Astrocyte (in vitro differentiated cells and primary cell): ENCODE measurements at regions not wholly inside any gene's neighbourhood (a gene's known extent, or its start where the extent isn't known, plus 50 kb on each side); places are given as distances from the start of the nearest gene placed in this dataset.

ENCODE experiments used
- DNase-seq: peaks from one replicate; pipeline ENCODE4 v3.0.0-alpha.2; 2010; ENCODE audit warnings: low read depth
- FAIRE-seq: peaks from 2 replicates; lab custom pipeline; 2011; peaks lifted over from hg19 to GRCh38; lab: Jason Lieb, UNC
- H2AFZ ChIP-seq: 2 replicates; pipeline ENCODE4 v1.6.0; 2012; ENCODE audit warnings: low read depth, low read length, inconsistent platforms
- H3K27ac ChIP-seq: 2 replicates; pipeline ENCODE4 v1.5.1; 2011; ENCODE audit warnings: low read depth, low read length, inconsistent platforms
- H3K27me3 ChIP-seq: 2 replicates; pipeline ENCODE4 v1.6.0; 2011; ENCODE audit warnings: low read length, inconsistent platforms; ENCODE audit not compliant: insufficient read depth
- H3K36me3 ChIP-seq: 2 replicates; pipeline ENCODE4 v1.5.1; 2011; ENCODE audit warnings: low read length, inconsistent platforms; ENCODE audit not compliant: insufficient read depth
- H3K4me1 ChIP-seq: 2 replicates; pipeline ENCODE4 v1.5.1; 2011; ENCODE audit warnings: low read length, inconsistent platforms; ENCODE audit not compliant: insufficient read depth
- H3K4me2 ChIP-seq: 2 replicates; pipeline ENCODE4 v1.6.0; 2012; ENCODE audit warnings: low read length, inconsistent platforms
- H3K4me3 ChIP-seq: 2 replicates; pipeline ENCODE4 v1.5.1; 2011; ENCODE audit warnings: low read depth, mild to moderate bottlenecking, low read length, inconsistent platforms; ENCODE audit not compliant: insufficient read depth
- H3K79me2 ChIP-seq: 2 replicates; pipeline ENCODE4 v1.6.0; 2012; ENCODE audit warnings: mild to moderate bottlenecking, low read length, inconsistent platforms; ENCODE audit not compliant: insufficient read depth
- H3K9ac ChIP-seq: 2 replicates; pipeline ENCODE4 v1.6.0; 2012; ENCODE audit warnings: mild to moderate bottlenecking, low read length, inconsistent platforms
- H3K9me3 ChIP-seq: 2 replicates; pipeline ENCODE4 v1.5.1; 2012; ENCODE audit warnings: low read depth, mild to moderate bottlenecking, low read length, inconsistent platforms; ENCODE audit not compliant: insufficient read depth
- H4K20me1 ChIP-seq: 2 replicates; pipeline ENCODE4 v1.6.0; 2012; ENCODE audit warnings: low read length, inconsistent platforms; ENCODE audit not compliant: insufficient read depth
- H3K27ac Mint-ChIP-seq: one replicate; pipeline ENCODE4 v1.8.0; 2021; ENCODE audit warnings: mild to moderate bottlenecking, mixed read lengths; ENCODE audit not compliant: unreplicated experiment
- H3K27me3 Mint-ChIP-seq: one replicate; pipeline ENCODE4 v1.8.0; 2021; ENCODE audit warnings: low read depth, mixed read lengths; ENCODE audit not compliant: unreplicated experiment
- H3K36me3 Mint-ChIP-seq: one replicate; pipeline ENCODE4 v1.8.0; 2021; ENCODE audit warnings: low read depth, mixed read lengths; ENCODE audit not compliant: unreplicated experiment
- H3K4me1 Mint-ChIP-seq: one replicate; pipeline ENCODE4 v1.8.0; 2021; ENCODE audit warnings: low read depth, mixed read lengths; ENCODE audit not compliant: unreplicated experiment
- H3K4me3 Mint-ChIP-seq: one replicate; pipeline ENCODE4 v1.8.0; 2021; ENCODE audit warnings: mild to moderate bottlenecking, moderate library complexity, mixed read lengths; ENCODE audit not compliant: unreplicated experiment
- H3K9me3 Mint-ChIP-seq: one replicate; pipeline ENCODE4 v1.8.0; 2021; ENCODE audit warnings: mild to moderate bottlenecking, mixed read lengths; ENCODE audit not compliant: unreplicated experiment
- CTCF ChIP-seq: IDR thresholded peaks from 2 replicates; pipeline ENCODE4 v1.5.1; 2011; ENCODE audit warnings: low read depth, mild to moderate bottlenecking, inconsistent platforms, low read length, moderate library complexity; ENCODE audit not compliant: insufficient read depth
- EZH2 ChIP-seq: IDR thresholded peaks from 2 replicates; pipeline ENCODE4 v1.6.1; 2012; ENCODE audit warnings: mild to moderate bottlenecking, low read length, inconsistent platforms; ENCODE audit not compliant: insufficient read depth

DNA sequence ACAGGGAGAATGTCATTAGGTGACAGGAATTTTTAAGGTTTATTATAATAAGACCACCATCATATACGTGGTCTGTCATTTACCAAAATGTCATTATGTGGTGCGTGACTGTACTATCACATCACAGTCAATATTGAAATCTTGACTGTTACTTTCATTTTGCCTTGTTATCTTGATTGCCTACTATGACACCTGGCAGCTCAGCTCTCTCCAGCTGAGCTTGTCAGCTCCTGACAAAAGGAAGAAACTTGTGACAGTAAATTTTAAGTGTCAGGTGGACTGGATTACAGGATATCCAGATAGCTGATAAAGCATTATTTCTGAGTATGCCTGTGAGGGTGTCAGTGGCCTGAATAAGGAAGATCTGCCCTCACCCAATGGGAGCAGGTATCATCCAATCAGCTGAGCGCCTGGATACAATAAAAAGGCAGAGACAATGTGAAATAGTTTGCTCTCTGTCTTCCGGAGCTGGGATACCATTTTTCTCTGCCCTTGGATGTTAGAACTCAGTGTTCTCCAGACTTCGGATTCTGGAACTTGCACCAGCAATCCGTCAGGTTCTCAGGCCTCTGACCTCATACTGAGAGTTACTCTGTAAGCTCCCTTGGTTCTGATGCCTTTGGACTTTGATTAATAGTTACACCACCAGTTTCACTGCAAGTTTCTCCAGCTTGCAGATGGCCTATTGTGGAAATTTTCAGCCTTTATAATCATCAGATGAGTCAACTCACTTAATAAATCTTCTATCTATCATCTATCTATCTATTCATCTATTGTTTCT is 1454.7 kb upstream of the IGFBP7 start:
- H3K27me3 Mint-ChIP-seq: no peaks in the 10 kb centered on the region
- no peak overlapping the region for H3K27ac Mint-ChIP-seq
- no peak for FAIRE-seq

GRCh38 chr4:58561170-58561569 is 1451.0 kb upstream of the IGFBP7 start:
- H3K4me1 Mint-ChIP-seq: peaks cover 7% of the 10 kb centered on the region
- FAIRE-seq: no peak

More for the DNA sequence above, 1454.7 kb upstream of the IGFBP7 start:
- no peak overlapping the region for H2AFZ ChIP-seq
- no peak overlapping the region for H3K9ac ChIP-seq
- H3K36me3 Mint-ChIP-seq: no peaks in the 10 kb centered on the region
- no peaks in the 10 kb centered on the region for H4K20me1 ChIP-seq
- H3K27me3 ChIP-seq: no peaks in the 10 kb centered on the region
- H3K9me3 Mint-ChIP-seq: no peaks in the 10 kb centered on the region
- H3K4me2 ChIP-seq: no peak overlapping the region
- no peaks in the 10 kb centered on the region for H3K79me2 ChIP-seq
- no peak for DNase-seq
- TF ChIP-seq EZH2: no peak
- no peak for TF ChIP-seq CTCF
- H3K9me3 ChIP-seq: no peaks in the 10 kb centered on the region
- H3K4me3 ChIP-seq: no peak overlapping the region
- H3K4me1 Mint-ChIP-seq: peaks cover 5% of the 10 kb centered on the region
- no peak overlapping the region for H3K27ac ChIP-seq
- H3K4me3 Mint-ChIP-seq: no peak overlapping the region
- no peaks in the 10 kb centered on the region for H3K36me3 ChIP-seq
- H3K4me1 ChIP-seq: no peaks in the 10 kb centered on the region

More at GRCh38 chr4:58561170-58561569, 1451.0 kb upstream of the IGFBP7 start:
- Mint-ChIP-seq H3K4me3 (no peak overlapping the region), H3K9me3 (no peaks in the 10 kb centered on the region), H3K27me3 (no peaks in the 10 kb centered on the region), H3K36me3 (no peaks in the 10 kb centered on the region), H3K27ac (no peak overlapping the region)
- H3K27ac ChIP-seq: no peak overlapping the region
- H4K20me1 ChIP-seq: no peaks in the 10 kb centered on the region
- no peak overlapping the region for H3K4me3 ChIP-seq
- no peak for TF ChIP-seq EZH2
- no peak for TF ChIP-seq CTCF
- no peaks in the 10 kb centered on the region for H3K36me3 ChIP-seq
- no peaks in the 10 kb centered on the region for H3K27me3 ChIP-seq
- no peak for DNase-seq
- H3K4me2 ChIP-seq: no peak overlapping the region
- no peaks in the 10 kb centered on the region for H3K79me2 ChIP-seq
- no peaks in the 10 kb centered on the region for H3K9me3 ChIP-seq
- no peak overlapping the region for H2AFZ ChIP-seq
- H3K4me1 ChIP-seq: no peaks in the 10 kb centered on the region
- no peak overlapping the region for H3K9ac ChIP-seq
